Middle frontal gyrus (tissue), 1 donor: ENCODE measurements at regions not wholly inside any gene's neighbourhood (a gene's known extent, or its start where the extent isn't known, plus 50 kb on each side); places are given as distances from the start of the nearest gene placed in this dataset.
"Not testable (repeated sequence)": the region's sequence is repeated elsewhere in the genome, so short reads cannot be mapped to it uniquely, and the experiment has no call there.

Experiments used
- DNase-seq: peaks from one replicate; pipeline ENCODE4 v3.0.0-alpha.2; 2015; ENCODE audit warnings: low spot score; ENCODE audit errors: extremely low spot score

DNA sequence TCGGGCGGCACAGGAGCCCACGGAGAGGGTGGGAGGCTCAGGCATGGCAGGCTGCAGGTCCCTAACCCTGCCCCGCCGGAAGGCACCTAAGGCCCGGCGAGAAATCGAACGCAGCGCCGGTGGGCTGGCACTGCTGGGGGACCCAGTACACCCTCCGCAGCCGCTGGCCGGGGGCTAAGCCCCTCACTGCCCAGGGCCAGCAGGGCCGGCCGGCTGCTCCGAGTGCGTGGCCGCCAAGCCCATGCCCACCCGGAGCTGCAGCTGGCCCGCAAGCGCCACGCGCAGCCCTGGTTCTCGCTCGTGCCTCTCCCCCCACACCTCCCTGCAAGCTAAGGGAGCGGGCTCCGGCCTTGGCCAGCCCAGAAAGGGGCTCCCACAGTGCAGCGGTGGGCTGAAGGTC, 332.7 kb downstream of the HGF start:
- not testable (repeated sequence) for DNase-seq

DNA sequence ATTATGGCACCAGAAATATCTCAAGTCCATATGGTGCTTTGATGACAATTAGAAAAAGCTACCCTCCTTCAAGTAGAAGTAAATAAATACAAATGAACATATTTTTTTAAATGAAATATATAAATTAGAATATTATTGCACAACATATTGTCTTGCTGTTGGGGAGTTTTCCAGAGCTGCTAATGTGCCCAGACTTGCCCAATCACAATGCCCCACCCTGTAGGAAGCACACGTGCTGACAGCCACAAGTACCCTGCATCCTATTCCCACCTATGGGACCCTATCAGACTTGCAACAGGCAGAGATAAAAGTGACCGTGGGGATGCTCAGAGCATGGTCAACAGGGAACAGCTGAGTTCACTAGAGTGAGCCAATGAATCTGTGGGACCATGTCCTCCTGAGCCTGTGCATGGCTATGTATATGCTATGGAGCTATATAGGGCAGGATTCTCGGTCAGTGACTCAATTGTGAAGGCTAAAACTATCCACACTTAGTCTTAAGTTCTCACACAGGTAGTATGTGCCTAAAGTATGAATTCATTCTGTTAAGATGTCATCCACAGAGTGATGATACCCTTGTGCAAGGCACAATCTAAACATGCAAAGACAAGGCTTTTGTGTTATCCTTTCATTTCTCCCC, 336.0 kb downstream of the HGF start:
- no peak for DNase-seq

DNA sequence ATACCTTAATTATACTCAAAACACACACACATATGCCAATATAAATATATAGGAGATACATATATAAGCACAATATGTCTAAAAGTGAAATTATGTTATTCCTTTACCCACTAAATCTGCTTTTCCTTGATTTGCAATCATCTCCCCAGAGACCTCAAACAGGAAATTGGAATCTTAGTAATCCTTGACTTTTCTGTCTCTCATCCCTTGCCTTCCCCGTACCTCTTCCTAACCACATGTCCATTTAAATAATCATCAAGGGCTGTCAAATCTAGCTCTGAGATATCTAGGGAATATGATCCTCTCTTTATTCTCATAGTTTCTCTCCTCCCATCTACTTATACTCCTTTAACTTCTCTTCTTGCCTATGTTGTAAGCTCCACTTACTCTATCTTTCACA, 336.6 kb downstream of the HGF start:
- no peak for DNase-seq

DNA sequence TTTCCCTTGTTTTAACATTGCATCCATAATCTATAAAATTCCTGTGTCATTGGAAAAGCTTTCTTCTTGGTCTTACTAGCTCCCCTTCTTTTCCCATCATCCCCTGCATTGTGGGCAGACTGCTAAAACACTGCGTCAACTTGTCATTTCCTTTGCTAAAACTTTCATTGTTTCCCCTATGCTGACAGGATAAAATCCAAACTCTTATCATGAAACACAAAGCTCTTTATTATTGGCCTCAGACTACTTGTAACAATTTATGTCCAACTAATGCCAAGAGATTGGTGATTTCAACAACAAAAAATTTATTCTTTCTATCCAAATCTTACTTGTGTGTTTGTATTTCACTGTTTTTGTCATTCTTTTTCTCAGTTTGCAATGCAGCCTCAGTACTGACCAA, 339.1 kb downstream of the HGF start:
- DNase-seq = no peak

DNA sequence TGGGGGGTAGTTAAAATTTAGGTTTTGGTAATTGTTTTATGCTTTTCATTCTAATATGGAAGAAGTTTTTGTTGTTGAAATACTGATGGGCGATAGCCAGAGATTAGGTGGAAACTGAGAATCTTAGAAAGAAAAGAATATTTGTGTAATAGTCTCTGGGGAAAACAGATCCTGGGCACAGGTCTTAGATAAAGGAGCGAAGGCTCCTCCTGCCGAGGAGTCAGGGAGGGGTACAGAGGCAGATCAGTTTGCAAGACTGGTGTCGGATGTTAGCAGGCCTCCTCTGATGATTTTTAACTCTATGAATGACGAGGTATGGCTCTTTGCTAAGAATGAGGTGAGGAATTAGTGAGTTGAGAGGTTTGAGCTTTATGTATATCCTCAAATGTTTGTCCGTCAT, 339.7 kb downstream of the HGF start:
- DNase-seq = no peak

DNA sequence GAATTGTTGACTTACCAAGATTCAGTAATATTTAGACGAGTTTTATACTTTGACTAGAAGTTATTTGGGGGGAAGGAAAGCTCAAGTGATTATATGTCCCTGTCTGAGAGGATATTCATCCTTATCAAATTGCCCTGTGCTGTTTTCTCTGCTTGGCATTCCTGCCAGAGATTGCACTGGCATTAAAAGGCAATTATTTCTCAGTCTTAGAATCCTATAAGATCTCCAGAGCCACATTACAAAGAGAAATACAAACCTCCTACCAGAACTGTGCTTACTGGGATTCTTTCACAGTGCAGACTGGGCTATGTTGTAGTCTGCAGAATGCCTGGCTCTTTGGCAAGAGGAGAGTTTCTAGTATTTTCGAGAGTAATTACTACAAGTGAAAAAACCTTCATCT, 342.4 kb downstream of the HGF start:
- no peak for DNase-seq

DNA sequence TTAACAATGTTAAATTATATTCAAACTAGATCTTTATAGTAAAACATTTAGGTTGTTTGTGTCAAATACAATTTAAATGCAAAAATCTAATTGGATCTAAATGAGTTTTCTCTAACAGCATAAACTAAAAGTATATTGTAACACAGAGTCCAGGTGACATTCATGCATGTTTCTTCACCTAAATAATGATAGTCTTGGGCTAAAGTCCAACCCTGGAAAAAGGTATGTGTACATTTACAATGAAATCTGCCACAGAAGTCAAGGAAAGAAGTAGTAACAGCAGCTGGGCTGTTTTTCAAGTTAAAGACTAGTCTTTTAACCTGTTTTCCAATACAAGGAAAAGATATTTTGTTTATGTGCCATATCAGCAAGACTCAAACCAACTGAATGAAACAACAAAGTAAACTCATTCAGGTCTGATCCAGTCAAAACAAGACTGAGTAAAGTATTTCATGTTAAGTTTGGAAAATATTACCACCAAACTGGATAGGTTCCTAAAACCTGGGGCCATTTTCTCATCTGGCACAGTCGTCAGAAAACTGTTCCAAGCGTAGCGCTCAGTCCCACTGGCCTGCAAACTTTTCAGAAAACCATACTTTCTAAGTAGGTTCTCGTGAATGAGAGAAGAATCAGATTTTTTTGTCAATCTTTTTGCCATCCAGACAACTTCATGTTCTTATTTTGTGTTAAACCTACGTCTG, 349.2 kb downstream of the HGF start:
- no peak for DNase-seq

DNA sequence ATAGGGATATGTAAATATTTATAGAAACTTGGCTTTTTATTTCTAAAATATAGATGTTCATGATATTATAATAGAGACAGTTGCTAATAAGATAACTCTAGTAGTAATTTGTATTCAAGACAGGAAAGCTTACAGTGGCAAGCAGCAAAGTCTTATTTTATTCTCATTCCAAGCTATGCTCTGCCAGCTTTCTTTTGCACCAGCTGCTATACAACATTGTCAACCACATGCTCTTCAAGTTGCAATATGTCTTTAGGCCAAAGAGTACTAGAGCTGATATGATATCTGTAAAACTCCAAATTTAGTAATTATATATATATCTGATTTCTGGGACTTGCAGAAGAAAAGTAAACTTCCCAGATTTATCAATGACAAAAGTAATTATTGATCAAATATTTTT, 350.1 kb downstream of the HGF start:
- no peak for DNase-seq

DNA sequence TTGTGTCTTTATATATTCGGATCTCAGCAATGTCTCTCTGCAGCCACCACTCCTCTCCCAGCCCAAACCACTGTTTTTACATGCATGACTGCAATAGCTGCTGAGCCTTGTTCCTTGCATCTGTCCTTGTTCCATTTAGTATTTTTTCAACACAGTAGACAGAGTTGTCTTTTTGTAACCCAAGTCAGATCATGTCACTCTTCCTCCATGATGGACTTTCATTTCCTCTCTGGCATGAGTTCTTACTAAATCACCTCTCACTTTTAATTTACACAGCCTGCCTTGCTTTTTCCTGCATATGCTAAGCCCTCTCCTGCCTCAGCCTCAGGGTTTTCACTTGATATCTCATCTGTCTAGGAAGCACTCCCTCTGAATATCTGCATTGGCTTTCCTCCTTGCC, 353.2 kb downstream of the HGF start:
- DNase-seq = no peak

DNA sequence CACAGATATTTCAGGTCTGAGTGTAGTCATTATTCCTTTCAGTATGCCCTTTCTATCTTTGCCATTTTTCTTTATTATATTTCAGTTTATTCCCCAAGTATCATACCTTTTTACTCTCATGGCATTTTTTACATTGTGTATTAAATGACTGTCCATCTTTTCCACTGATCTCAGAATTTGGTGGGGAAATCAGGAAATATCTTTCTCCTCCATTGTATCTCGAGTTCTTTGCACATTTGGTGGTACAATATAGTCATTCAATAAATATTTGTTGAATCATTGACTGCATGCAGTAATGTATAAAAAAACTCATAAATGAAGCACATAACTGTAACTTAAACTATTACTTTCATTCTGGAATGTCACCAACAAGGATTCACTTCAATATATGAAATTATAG, 354.7 kb downstream of the HGF start:
- no peak for DNase-seq

DNA sequence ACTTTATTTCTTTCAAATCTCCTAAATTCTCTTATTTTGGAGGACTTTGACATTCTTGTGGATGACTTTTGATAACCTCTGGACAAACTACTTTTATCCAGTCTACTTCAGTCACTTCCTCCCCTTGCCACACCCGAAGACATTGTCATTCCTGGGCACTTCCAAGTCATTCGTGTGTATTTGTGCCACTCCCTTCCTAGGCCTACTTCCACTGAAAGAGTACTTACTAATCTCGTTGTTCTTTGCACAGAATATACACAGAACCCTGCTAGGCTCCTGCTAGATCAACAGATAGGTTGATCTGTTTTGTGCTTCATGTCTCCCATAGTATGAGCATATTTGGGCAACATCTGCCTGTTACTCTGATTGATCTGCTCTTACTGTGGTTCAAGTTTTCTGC, 355.4 kb downstream of the HGF start:
- DNase-seq = no peak

DNA sequence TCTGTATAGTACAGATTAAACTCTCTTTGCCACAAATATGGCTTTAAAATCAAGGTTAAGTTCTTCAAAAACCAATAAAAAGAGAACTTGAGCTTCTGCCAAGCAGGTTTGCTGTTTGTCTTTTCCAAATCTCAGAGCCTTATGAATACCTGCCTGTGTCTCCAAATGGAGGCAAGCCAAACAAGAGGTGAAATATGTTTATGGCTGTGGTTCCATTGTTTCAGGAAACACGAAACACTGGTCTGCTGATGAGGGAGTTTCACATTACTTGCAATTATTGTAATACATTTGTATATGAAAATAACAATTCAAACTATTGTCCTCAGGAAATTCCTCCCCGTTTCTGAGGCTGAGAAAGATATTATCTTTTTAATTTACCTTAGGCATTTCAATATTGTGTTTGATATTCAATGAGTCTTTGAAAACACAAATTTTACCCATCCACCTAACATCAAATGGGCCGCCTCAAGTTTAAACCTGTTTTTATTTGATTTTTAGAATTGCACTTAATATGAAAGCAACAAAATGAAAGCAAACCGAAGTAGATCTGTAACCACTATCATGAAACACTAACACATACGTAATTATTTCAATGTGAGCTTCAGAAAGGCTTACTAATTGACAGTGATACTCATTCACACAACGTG, 359.3 kb downstream of the HGF start:
- no peak for DNase-seq

DNA sequence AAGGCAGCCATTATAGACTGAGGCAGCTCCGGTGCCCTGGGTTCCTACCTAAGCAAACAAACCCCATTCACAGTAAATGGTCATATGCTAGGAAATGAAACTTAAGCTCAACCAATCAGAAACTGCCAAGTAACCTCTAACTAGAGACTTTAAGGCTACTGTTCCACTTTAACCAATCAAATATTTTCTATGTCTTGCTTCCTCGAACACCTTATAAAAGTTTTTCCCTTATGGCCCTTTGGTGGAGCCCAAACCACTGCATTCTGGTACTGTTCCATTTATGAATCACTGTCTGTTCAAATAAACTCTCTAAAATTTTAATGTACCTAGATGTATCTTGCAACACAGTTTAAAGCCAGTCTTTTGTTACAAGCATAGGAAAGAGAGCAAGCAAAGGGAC, 361.1 kb downstream of the HGF start:
- DNase-seq = no peak

DNA sequence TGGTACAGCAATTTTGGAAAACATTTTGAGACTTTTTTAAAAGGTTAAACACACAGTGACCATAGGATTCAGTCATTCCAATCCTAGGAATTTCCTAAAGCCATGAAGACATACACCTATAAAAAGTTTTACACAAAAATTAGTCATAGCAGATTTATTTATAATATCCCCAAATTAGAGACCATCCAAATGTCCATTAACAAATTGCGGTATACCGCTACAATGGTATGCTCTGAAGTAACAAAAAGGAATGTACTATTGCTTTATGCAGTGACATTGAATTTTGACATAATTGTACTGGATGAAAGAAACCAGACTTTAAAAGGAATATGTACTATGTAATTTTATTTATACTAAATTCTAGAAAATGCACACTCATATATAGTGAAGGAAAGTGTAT, 362.8 kb downstream of the HGF start:
- no peak for DNase-seq

DNA sequence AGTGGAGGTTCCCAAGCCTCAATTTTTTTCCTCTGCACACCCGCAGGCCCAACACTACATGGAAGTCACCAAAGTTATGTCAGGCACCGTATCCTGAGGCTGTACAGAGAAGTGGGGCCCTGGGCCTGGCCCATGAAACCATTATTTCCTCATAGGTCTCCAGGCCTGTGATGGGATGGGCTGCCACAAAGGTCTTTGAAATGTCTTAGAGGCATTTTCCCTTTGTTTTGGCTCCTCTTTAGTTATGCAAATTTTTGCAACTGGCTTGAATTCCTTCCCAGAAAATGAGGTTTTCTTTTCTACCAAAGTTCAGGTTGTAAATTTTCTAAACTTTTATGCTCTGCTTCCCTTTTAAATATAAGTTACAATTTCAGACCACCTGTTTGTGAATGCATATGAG, 365.2 kb downstream of the HGF start:
- no peak for DNase-seq

DNA sequence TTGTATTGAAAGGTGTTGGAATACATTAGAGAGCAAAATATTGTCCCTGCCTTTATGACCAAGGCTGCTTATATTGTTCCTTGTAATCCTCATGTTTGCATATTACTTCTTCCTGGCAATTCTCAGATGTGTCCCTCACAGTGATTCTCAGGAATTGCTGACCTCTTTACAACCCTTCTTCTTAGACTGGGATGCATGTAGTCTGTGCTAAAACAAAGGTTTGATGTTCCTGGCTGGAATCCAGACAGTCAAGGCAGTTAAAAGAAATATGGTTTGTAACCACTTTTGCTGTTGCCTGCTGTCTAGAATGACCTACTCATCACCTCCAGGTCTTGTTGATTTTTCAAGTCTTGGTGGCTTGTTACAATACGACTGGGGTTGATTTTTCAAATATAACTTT, 367.6 kb downstream of the HGF start:
- DNase-seq = no peak

DNA sequence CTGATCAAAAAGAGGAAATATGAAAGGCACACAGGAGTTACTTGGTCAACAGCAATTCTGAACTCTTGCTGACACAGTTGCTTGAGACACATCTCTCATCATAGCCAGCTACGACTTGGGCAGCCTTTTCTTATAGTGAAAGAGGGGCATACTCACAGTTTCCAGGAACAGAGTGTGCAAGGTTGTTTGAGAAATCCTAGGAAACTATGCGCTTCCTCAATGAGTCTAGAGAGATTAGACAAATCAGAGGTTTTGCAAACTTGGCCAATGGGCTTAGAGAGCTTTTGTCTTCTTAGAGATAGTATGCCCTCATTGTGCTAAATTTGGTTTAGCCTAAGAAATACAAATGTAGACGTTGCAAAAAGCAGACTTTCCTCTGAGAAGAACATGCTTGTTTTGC, 370.4 kb downstream of the HGF start:
- DNase-seq = no peak

DNA sequence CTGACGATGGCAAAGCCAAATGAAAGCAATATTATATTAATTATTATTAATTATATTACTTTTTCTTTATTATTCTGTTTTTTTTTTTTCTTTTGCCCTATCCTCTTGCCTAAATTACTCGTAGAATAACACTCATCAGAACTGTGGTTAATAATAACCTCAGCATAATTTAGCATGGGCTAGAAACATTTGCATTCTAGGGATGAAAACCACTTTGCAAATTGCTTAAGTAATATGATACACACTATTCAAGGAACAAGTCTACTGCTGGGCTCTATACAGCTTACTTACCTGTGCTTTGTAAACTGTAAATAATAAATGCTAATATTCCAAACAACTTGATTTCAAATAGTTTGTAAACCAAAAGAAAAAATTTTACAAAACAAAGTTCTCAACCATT, 375.8 kb downstream of the HGF start:
- no peak for DNase-seq

DNA sequence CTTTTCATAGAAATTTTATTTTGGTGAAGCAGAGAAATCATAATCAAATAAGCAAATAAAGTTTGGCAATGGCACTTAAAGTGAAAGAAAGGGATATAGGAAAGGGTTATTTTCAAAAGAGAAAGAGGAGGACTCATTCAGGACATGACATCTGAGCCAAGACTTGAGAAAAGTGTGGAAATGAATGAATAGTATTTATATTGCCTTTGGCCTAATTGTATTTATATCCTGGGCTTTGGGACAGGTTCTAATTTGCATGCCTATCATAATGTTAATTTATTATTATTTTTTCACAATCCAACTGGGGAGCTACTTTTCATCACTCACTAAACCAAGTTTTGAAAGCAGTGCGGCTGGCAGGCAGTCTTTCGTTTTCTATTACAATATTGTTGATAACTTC, 376.8 kb downstream of the HGF start:
- DNase-seq = no peak

DNA sequence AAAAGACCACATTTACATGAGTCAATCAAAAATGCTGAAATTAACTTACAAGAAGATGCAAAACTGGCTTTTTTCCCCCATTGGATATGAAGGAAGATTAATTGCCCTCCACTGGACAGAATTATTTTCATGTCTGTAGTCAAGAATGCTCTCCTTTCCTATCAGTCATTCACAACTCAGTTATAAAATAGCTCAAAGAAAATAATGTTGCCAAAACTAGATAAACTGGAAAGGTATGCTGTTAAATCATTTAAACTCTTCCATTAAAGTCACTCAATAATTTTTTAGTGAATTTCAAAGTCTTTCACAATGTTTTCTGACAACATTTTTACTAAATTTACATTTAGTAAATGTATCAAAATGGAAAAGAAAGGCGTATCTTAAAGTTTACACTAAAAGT, 384.5 kb downstream of the HGF start:
- no peak for DNase-seq

DNA sequence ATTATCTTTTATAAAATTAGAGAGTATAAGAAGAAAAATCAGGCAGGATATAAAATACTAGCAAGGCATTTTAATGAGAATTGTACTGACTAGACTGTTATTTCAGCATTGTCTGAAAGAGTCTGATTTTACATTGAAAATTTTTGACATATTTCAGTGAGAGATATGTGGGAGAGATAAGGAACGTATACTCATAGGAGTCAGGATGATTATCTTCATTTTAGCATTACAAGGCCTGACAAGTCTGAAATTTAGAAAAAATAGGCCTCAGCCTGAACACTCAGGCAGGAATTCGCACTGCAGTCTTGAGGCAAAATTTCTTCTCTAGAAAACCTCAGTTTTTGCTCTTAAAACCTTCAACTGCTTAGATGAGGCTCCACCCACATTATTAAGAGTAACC, 386.0 kb downstream of the HGF start:
- no peak for DNase-seq

DNA sequence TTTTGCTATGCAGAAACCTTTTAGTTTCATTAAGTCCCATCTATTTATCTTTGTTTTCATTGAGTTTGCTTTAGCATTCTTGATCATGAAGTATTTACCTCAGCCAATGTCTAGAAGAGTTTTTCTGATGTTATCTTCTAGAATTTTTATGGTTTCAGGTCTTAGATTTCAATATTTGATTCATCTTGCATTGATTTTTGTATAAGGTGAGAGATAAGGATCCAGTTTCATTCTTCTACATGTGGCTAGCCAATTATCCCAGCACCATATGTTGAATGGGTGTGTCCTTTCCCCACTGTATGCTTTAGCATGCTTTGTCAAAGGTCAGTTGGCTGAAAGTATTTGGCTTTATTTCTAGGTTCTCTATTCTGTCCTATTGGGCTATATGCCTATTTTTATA, 395.2 kb downstream of the HGF start:
- not testable (repeated sequence) for DNase-seq

DNA sequence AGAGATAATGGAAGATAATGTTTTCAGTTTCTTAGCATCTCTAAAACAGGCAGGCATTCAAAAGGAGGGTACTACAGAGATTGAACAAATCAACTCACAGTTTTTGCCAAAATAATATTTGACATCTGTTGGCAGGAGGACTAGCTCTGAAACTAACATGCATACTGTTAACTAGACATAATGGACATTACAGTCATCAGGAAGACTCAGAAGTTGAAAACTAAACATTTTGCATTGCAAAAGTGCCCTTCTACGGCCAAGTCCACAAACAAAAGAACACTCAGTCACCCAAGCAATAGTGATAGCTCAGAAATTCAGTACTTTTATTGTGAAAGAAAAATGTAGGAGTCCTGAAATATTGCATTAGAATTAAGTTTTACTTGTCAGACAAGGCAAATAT, 399.0 kb downstream of the HGF start:
- DNase-seq = no peak
